Right renal pelvis (tissue), 4 donors: ENCODE measurements at regions not wholly inside any gene's neighbourhood (a gene's known extent, or its start where the extent isn't known, plus 50 kb on each side); places are given as distances from the start of the nearest gene placed in this dataset.

Source experiments
- DNase-seq, 4 donors: peaks; one replicate each; pipeline ENCODE4 v3.0.0-alpha.2; 2013; ENCODE audit warnings: low read depth in 4 of 4, low spot score in 3 of 4, missing footprints in 1 of 4

GRCh38 chr18:24530630-24531111, 70.2 kb downstream of the HRH4 start:
- DNase-seq: peak; percentile 38 to 67 (median 48)

GRCh38 chr18:24534271-24534670, 73.8 kb downstream of the HRH4 start:
- DNase-seq: no peak

GRCh38 chr18:24534737-24535136, 74.3 kb downstream of the HRH4 start:
- DNase-seq: no peak

GRCh38 chr18:24535527-24536295, 75.3 kb downstream of the HRH4 start:
- DNase-seq: no peak

- no peak for DNase-seq
Measured at GRCh38 chr18:24536326-24536725, 75.9 kb downstream of the HRH4 start.

- no peak for DNase-seq
Measured at GRCh38 chr18:24536834-24537233, 76.4 kb downstream of the HRH4 start.

- no peak for DNase-seq
Measured at GRCh38 chr18:24538414-24539264, 78.2 kb downstream of the HRH4 start.

- no peak for DNase-seq
Measured at GRCh38 chr18:24539866-24540617, 79.6 kb downstream of the HRH4 start.

- DNase-seq: no peak
Measured at GRCh38 chr18:24540896-24541295, 80.5 kb downstream of the HRH4 start.

GRCh38 chr18:24543086-24543794, 82.8 kb downstream of the HRH4 start:
- no peak for DNase-seq

- DNase-seq: peak in 2 of 4 donors; percentile 36 to 48
Measured at GRCh38 chr18:24543795-24544498, 83.5 kb downstream of the HRH4 start.

- DNase-seq: no peak
Measured at GRCh38 chr18:24544949-24545348, 84.5 kb downstream of the HRH4 start.

GRCh38 chr18:24545651-24546050, 85.2 kb downstream of the HRH4 start:
- no peak for DNase-seq

GRCh38 chr18:24546307-24546706, 85.9 kb downstream of the HRH4 start:
- DNase-seq: no peak

GRCh38 chr18:24548583-24548982, 88.1 kb downstream of the HRH4 start:
- no peak for DNase-seq

- DNase-seq: no peak
Measured at GRCh38 chr18:24552218-24552617, 91.8 kb downstream of the HRH4 start.

GRCh38 chr18:24553571-24554285, 93.3 kb downstream of the HRH4 start:
- no peak for DNase-seq

- DNase-seq: no peak
Measured at GRCh38 chr18:24558403-24558802, 98.0 kb downstream of the HRH4 start.

GRCh38 chr18:24559526-24559925, 99.1 kb downstream of the HRH4 start:
- DNase-seq: no peak
